Activated CD4-positive, alpha-beta memory T cell treated with anti-CD3 and anti-CD28 coated beads for 36 hours (primary cell): ENCODE measurements at regions not wholly inside any gene's neighbourhood (a gene's known extent, or its start where the extent isn't known, plus 50 kb on each side); places are given as distances from the start of the nearest gene placed in this dataset.

Experiments used
- CTCF ChIA-PET: fragments of 350-600 bp; sonication (Branson Sonifier 250); formaldehyde crosslinking; loops from one replicate; lab custom pipeline; 2021; ENCODE audit warnings: antibody characterized with exemption, inconsistent platforms; lab: Charles Lee
- POLR2A ChIA-PET: fragments of 350-600 bp; sonication (Branson Sonifier 250); formaldehyde crosslinking; loops from one replicate; lab custom pipeline; 2021; ENCODE audit warnings: antibody characterized with exemption; lab: Charles Lee
- DNase-seq: peaks from one replicate; pipeline ENCODE4 v3.0.0-alpha.2; 2020
- H3K27ac Mint-ChIP-seq: one replicate; pipeline ENCODE4 v1.8.0; 2021; ENCODE audit warnings: mixed read lengths
- H3K27me3 Mint-ChIP-seq: one replicate; pipeline ENCODE4 v1.8.0; 2021; ENCODE audit warnings: mixed read lengths
- H3K36me3 Mint-ChIP-seq: one replicate; pipeline ENCODE4 v1.8.0; 2021; ENCODE audit warnings: mixed read lengths
- H3K4me1 Mint-ChIP-seq: one replicate; pipeline ENCODE4 v1.8.0; 2021; ENCODE audit warnings: low read depth, mixed read lengths
- H3K4me3 Mint-ChIP-seq: one replicate; pipeline ENCODE4 v1.8.0; 2021; ENCODE audit warnings: mild to moderate bottlenecking, mixed read lengths
- H3K9me3 Mint-ChIP-seq: one replicate; pipeline ENCODE4 v1.8.0; 2021; ENCODE audit warnings: mixed read lengths
- intact Hi-C: fragments of 100-400 bp; cut with micrococcal nuclease; formaldehyde crosslinking; loops from one replicate; pipeline ENCODE4 v1.15.1; 2023

DNA sequence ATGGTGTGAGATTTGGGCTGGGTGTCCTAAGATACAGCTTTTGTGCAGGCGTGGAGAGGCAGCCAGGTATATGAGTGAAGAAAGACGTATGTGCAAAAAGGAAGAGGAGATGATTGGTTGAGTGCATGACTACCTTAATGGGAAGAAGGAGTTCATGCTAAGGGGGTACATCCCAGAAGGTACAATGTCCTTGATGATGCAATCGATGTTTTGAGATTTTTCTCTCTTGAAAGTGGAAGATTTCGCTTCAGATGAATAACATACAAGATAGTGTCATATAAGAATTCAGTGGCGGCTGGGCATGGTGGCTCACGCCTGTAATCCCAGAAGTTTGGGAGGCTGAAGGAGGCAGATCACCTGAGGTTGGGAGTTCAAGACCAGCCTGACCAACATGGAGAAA is 357.1 kb downstream of the KLF12 start:
- Mint-ChIP-seq H3K9me3 (peaks cover 2% of the 10 kb centered on the region), H3K4me3 (no peak overlapping the region), H3K27me3 (no peaks in the 10 kb centered on the region), H3K27ac (no peak overlapping the region), H3K4me1 (peaks cover 29% of the 10 kb centered on the region), H3K36me3 (peaks cover 31% of the 10 kb centered on the region)
- no peak for DNase-seq
- intact Hi-C loops: no loop called here
- ChIA-PET POLR2A (no interaction called here), CTCF (no interaction called here)

DNA sequence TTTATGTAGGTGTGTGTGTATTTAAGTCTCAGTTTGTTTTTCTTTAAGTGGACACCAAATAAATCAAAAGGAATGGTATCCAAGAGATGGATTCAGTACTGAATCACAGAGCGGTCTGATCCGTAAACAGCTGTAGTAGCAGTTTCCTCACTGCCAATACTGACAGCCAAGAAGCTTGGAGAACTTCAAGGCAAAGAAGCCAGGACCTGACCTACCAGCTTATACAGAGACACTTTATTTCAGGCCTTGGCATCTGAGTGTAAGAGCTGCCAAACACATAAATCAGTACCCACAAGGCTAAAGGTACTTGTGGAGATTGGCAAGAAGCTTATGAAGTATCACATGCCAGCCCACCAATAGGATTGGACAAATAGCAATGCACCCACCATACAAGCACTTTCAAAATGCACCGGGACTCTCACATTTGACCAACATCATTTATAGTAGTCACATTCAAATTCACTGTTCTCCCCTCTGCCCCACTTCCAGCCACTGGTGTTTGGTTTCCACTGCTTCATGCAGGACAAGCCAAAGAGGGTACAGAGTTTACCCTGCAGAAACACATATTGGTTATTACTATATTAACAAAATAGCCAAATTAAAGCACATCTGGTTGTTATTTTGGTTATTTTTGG is 357.9 kb downstream of the KLF12 start:
- Mint-ChIP-seq H3K9me3 (peaks cover 5% of the 10 kb centered on the region), H3K27me3 (no peaks in the 10 kb centered on the region), H3K36me3 (peaks cover 32% of the 10 kb centered on the region), H3K4me3 (no peak overlapping the region), H3K27ac (no peak overlapping the region), H3K4me1 (peaks cover 29% of the 10 kb centered on the region)
- no peak for DNase-seq
- POLR2A ChIA-PET: no interaction called here
- intact Hi-C loops: no loop called here
- CTCF ChIA-PET: no interaction called here

DNA sequence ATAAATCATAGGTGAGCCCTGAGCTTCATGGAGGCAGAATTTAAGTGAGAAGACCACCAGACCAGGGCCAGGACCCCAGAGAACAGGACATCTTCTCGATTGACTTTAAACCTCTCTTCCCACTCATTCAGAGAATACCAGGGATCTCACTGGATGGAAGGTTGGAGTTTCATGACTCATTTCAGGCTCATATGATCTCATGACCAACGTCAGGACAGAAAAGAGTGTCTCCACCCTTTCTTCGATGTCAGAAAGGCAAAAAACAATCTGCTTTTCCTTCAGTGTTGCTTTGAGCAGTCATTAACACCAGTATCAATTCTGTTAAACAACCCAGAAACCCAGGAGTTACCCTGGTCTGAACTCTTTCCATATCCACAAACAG is 361.0 kb downstream of the KLF12 start:
- H3K4me1 Mint-ChIP-seq: peaks cover 37% of the 10 kb centered on the region
- no peaks in the 10 kb centered on the region for H3K27me3 Mint-ChIP-seq
- intact Hi-C loops: no loop called here
- peaks cover 20% of the 10 kb centered on the region for H3K36me3 Mint-ChIP-seq
- no peak for DNase-seq
- no peak overlapping the region for H3K4me3 Mint-ChIP-seq
- ChIA-PET POLR2A (no interaction called here), CTCF (interaction anchor here (1.0 kb wide), 1 partner anchor 18 kb away, joined by 4 read pairs; no protein-coding TSS in a partner anchor)
- no peak overlapping the region for H3K27ac Mint-ChIP-seq
- peaks cover 5% of the 10 kb centered on the region for H3K9me3 Mint-ChIP-seq

DNA sequence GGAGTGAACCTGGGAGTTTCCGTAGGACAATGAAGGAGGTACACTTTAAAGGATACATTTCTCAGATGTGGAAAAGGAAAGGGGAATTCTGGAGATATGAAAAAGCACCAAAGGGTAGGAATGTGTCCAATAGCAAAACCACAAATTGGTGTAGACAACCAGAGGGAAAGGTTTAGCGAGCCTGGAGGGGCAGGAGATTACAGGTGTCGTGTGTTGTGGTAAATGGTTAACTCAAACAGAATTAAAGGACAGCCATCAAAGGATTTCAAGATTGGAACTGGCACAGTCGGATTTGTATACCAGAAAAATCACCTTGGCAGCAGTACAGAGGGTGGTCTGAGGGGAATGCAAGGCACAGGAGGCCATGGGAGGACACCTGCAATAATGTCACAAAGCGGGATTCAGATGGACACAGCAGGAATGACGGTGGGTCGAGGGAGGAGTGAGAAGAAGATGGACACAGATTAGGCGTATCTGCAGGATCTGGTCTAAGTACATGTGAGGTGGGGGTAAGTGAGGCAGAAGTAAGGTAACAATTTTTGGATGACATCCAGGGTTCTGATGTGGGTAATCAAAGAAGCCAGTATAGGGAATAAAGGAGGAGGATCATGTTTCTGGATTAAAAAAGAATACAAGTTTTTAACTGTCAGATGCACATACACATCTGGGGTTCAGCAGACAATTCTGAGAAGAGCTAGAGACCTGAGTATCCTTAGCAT is 361.6 kb downstream of the KLF12 start:
- Mint-ChIP-seq H3K36me3 (peaks cover 20% of the 10 kb centered on the region), H3K27me3 (no peaks in the 10 kb centered on the region), H3K4me1 (peaks cover 43% of the 10 kb centered on the region), H3K27ac (no peak overlapping the region), H3K4me3 (no peak overlapping the region), H3K9me3 (peaks cover 5% of the 10 kb centered on the region)
- ChIA-PET CTCF (no interaction called here), POLR2A (no interaction called here)
- no peak for DNase-seq
- intact Hi-C loops: no loop called here

DNA sequence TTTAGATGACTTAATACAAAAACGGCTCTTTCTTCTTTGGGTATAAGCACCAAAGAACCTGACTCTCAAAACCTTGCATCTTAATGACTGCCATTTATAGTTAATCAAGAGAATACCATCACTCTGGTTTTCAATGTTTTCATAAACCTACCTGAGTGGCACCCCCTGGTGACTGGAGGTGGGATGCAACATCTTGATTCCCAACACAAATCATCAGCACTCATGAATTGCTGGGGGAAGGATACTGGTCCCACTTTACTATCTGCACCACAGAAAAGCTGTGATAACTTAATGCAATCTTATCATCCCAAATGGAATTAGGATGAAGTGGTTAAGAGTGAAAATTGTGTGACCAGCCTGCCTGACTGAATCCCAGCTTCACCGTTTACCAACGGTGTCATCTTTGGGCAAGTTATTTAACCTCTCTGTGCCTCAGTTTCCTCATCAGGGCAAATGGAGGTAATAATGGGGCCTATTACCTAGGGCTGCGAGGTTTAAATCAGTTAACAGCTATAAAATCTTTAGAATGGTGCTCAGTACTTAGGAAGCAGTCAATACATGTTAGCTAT is 366.4 kb downstream of the KLF12 start:
- Mint-ChIP-seq H3K36me3 (peaks cover 19% of the 10 kb centered on the region), H3K4me3 (no peak overlapping the region), H3K4me1 (peaks cover 64% of the 10 kb centered on the region), H3K27ac (peak overlapping the region; percentile 62), H3K9me3 (peaks cover 5% of the 10 kb centered on the region), H3K27me3 (no peaks in the 10 kb centered on the region)
- POLR2A ChIA-PET: no interaction called here
- CTCF ChIA-PET: interaction anchor here (0.6 to 3.1 kb wide), 14 partner anchors 9 to 1604 kb away, joined by 3 to 12 read pairs (median 3); no protein-coding TSS in a partner anchor
- peak; percentile 56 for DNase-seq
- intact Hi-C loops: loop anchor here (1.0 to 10.0 kb wide), 7 partner anchors 46 to 1787 kb away; no protein-coding TSS in a partner anchor

DNA sequence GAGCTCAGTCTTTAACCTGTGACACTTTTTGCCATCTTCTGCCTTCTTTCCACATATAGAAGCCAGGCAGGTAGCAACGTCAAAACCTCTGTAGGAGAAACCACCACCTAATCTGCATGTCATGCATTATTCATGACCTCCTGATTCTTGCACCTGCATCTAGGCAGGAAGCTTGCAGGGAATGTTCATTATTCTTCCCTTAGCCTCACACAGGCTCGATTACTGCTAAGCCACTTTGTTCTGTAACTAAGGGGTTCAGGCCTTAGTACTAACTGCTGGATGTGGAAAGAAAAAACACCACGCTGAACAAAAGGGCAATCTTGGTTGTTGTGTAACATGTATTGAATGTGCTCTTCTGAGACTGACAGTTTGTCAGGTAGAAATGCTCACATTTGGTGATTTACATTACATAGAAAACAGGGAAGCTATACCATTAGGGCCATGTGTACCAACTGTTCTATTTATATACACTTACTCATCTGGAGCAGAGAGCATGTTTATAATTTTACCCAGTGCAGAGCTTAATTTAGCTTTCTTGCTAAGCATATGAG is 366.9 kb downstream of the KLF12 start:
- no peak overlapping the region for H3K4me3 Mint-ChIP-seq
- peaks cover 62% of the 10 kb centered on the region for H3K4me1 Mint-ChIP-seq
- H3K27ac Mint-ChIP-seq: peak overlapping the region; percentile 62
- intact Hi-C loops: loop anchor here (1.0 to 10.0 kb wide), 7 partner anchors 45 to 1788 kb away; no protein-coding TSS in a partner anchor
- H3K9me3 Mint-ChIP-seq: peaks cover 3% of the 10 kb centered on the region
- ChIA-PET POLR2A (no interaction called here), CTCF (interaction anchor here (0.6 to 3.1 kb wide), 13 partner anchors 8 to 1605 kb away, joined by 3 to 12 read pairs (median 3); no protein-coding TSS in a partner anchor)
- H3K36me3 Mint-ChIP-seq: peaks cover 16% of the 10 kb centered on the region
- H3K27me3 Mint-ChIP-seq: no peaks in the 10 kb centered on the region
- DNase-seq: no peak

DNA sequence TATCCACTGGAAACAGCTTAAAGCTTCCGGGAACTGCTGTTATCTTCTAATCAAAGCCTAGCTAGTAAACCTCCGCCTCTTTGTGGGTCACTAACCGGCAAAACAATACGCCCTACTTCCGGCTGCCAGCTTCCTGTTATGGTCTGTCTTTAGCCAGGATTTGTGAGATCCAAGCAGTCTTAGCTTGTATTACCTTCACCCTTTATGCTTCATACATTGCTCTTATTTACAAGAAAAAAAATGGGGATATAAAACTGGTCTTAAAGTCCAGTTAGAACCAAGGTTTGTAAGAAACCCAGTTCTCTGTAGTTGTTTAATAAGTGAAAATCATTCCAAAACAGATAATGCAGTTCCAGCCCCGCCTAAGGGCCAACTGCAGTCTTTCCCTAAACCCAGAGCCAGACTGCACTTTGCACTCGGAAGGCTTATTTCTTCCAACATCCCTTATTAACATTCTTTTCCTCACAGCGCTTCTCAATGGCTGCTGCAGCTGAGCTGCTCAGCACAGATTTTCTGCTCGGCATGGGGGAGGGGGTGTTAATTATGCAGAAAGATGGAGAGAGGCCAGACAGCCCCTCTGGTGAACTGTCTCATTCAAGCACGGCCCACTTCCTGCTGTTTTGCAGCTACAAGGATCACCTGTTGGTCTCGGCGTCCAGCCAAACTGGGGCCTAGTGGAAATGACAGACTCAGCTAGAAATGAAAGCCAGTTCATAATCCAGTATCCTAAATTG is 368.4 kb downstream of the KLF12 start:
- ChIA-PET POLR2A (interaction anchor here (0.9 kb wide), 1 partner anchor 43 kb away, joined by 3 read pairs; no protein-coding TSS in a partner anchor), CTCF (interaction anchor here (0.7 to 3.1 kb wide), 3 partner anchors 10 to 521 kb away, joined by 3 to 12 read pairs (median 10); no protein-coding TSS in a partner anchor)
- peaks cover 66% of the 10 kb centered on the region for H3K4me1 Mint-ChIP-seq
- H3K9me3 Mint-ChIP-seq: no peaks in the 10 kb centered on the region
- peaks cover 17% of the 10 kb centered on the region for H3K36me3 Mint-ChIP-seq
- no peaks in the 10 kb centered on the region for H3K27me3 Mint-ChIP-seq
- peak overlapping the region; percentile 92 for H3K27ac Mint-ChIP-seq
- DNase-seq: peak; percentile 85
- intact Hi-C loops: loop anchor here (2.0 to 10.0 kb wide), 5 partner anchors 219 to 1789 kb away; no protein-coding TSS in a partner anchor
- H3K4me3 Mint-ChIP-seq: peak overlapping the region; percentile 69

DNA sequence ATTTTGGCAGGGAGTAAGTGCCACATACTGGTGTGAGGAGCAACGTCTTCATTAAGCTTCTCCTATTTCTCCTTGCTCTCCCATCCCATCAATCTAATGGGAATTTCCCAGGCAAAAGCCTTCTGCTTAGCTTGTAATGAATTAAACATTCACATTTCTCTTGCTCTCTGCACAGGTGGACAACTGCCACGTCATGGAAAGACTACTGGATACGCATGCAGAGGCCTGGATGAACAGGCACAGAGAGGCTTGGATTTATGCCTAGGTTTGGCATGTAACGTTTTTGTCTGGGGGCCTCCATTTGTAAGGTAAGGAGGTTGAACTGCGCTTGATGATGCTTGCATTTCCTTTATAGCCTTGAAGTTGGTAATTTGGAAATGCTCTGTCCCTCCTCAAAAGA is 374.8 kb downstream of the KLF12 start:
- intact Hi-C loops: loop anchor here (10.0 kb wide), 1 partner anchor 1455 kb away; no protein-coding TSS in a partner anchor
- POLR2A ChIA-PET: no interaction called here

DNA sequence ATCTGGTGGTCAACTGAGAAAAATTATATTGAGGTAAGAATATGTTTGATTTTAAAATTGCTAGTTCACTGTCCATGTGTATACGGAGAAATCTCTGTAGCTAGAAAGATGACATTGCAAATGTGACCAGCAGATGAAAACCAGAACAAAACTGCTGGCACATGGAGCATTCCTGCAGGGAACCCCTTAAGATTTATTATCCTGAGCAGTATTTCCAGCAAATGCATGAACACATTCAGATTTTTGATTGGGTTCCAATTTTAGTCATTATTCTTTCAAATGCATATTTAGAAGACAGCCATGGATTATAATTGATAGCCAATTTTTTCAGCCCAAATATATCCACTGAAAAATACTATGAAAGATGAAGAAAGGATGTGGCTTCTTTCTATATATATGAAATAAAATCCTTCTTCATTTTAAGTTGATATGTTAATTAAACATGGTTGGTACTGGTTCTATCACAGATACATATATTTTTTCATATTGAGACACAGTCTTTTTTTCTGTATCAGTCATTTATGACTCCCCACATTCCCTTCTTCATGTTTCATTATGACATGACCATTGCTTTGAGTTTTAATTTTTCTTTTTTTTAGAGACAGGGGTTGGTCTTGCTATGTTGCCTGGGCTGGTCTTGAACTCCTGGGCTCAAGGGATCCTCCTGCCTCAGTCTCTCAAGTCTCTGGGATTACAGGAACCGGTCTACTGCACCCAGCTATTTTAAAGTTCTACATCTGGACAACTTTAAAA is 376.5 kb downstream of the KLF12 start:
- Mint-ChIP-seq H3K4me3 (no peak overlapping the region), H3K36me3 (peaks cover 8% of the 10 kb centered on the region), H3K27ac (peak overlapping the region; percentile 18), H3K27me3 (no peaks in the 10 kb centered on the region), H3K9me3 (no peaks in the 10 kb centered on the region), H3K4me1 (peaks cover 45% of the 10 kb centered on the region)
- no peak for DNase-seq
- POLR2A ChIA-PET: no interaction called here
- intact Hi-C loops: loop anchor here (10.0 kb wide), 1 partner anchor 1457 kb away; no protein-coding TSS in a partner anchor
- CTCF ChIA-PET: interaction anchor here (0.7 to 1.3 kb wide), 5 partner anchors 9 to 1462 kb away, joined by 3 to 5 read pairs (median 3); no protein-coding TSS in a partner anchor

More for the DNA sequence above, 374.8 kb downstream of the KLF12 start:
- DNase-seq: no peak
- H3K27ac Mint-ChIP-seq: no peak overlapping the region
- H3K36me3 Mint-ChIP-seq: peaks cover 13% of the 10 kb centered on the region
- no peak overlapping the region for H3K4me3 Mint-ChIP-seq
- CTCF ChIA-PET: interaction anchor here (0.8 to 1.4 kb wide), 2 partner anchors 8 to 1460 kb away, joined by 3 to 4 read pairs; no protein-coding TSS in a partner anchor
- no peaks in the 10 kb centered on the region for H3K9me3 Mint-ChIP-seq
- H3K27me3 Mint-ChIP-seq: no peaks in the 10 kb centered on the region
- peaks cover 58% of the 10 kb centered on the region for H3K4me1 Mint-ChIP-seq

DNA sequence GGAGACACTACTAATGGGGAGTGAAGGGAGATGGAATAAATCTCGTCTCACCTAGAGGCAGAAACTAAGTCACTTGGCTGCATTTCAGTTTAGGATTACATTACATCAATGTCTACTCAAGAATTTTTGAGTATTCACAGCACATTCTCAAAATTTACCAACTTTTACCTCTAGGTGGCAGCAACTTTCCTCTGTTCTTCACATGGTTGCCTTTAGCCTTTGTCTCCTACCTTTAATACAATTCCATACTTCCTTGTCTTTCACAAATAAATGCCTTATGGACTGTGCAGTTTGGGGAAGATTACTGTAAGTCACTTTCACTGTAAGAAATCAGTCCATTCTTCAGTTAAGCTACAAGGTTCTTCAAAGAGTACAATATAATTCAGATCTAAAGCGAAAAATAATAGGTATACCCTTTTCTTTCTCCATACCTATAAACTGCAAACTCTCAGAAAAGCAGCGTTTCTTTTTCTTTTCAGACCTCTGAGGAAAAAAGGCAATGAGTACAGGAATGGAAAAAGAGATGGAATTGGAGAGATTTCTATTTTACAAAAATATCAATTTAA is 379.4 kb downstream of the KLF12 start:
- ChIA-PET POLR2A (interaction anchor here (0.7 kb wide), 1 partner anchor 695 kb away, joined by 4 read pairs; no protein-coding TSS in a partner anchor), CTCF (interaction anchor here (0.6 to 2.5 kb wide), 10 partner anchors 8 to 1465 kb away, joined by 3 to 19 read pairs (median 4); no protein-coding TSS in a partner anchor)
- no peak for DNase-seq
- Mint-ChIP-seq H3K4me1 (peaks cover 30% of the 10 kb centered on the region), H3K27ac (no peak overlapping the region), H3K27me3 (no peaks in the 10 kb centered on the region), H3K9me3 (no peaks in the 10 kb centered on the region), H3K36me3 (peaks cover 11% of the 10 kb centered on the region), H3K4me3 (no peak overlapping the region)
- intact Hi-C loops: loop anchor here (1.0 to 10.0 kb wide), 2 partner anchors 532 to 1460 kb away; no protein-coding TSS in a partner anchor
